ENCODE measurements at regions not wholly inside any gene's neighbourhood (a gene's known extent, or its start where the extent isn't known, plus 50 kb on each side); places are given as distances from the start of the nearest gene placed in this dataset.

DNA sequence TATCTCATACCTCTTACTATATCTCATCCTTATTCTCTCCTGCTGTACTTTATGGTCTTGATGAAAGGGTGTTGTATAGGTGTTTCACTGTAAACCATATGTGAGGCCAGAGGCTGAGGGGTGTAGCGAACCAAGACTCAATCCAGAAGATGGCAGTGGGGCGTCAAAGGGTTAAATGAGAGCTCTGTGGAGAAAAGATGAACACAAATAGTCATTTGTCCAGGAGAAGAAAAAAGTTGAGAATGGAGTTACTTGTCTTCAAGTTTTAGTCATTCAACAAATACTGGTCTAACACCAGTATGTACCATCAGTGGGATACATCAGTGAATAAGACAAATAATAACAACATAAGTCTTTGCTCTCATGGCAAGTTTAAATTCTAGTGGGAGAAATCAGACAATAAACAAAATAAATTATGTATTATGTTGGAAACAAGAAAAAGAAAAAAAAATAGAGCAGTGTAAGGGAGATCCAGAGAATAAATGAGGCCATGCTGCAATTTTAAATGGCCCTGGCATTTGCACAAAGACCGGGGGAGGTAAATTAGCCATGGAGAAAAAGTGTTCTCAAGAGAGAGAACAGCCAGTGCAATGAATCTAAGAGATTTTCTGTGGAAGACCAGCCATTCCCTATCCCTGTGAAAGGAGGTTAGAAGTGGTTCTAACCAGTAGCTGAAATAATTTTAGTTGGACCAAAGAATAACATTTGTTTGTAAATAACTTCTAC, 77.0 kb upstream of the UMPS start:
- Histone ChIP-seq H3K4me3 (ENCODE audit: insufficient read depth, low read depth, low read length) (no peak overlapping the region), H3K9me3 (ENCODE audit: control insufficient read depth, low read length) (no peaks in the 10 kb centered on the region), H3K27me3 (ENCODE audit: control insufficient read depth, insufficient read depth, low read length, poor library complexity, severe bottlenecking) (no peaks in the 10 kb centered on the region), H3K36me3 (ENCODE audit: control insufficient read depth, insufficient read depth, low read length) (no peaks in the 10 kb centered on the region), H3K27ac (ENCODE audit: insufficient read depth, low read depth, low read length, poor library complexity, severe bottlenecking) (no peak overlapping the region), H3K4me1 (ENCODE audit: control insufficient read depth, insufficient read depth, low read length) (peaks cover 6% of the 10 kb centered on the region)
- WGBS, 2 experiments = 91 to 98% methylated on average over 3 of the region's 3 CpGs

DNA sequence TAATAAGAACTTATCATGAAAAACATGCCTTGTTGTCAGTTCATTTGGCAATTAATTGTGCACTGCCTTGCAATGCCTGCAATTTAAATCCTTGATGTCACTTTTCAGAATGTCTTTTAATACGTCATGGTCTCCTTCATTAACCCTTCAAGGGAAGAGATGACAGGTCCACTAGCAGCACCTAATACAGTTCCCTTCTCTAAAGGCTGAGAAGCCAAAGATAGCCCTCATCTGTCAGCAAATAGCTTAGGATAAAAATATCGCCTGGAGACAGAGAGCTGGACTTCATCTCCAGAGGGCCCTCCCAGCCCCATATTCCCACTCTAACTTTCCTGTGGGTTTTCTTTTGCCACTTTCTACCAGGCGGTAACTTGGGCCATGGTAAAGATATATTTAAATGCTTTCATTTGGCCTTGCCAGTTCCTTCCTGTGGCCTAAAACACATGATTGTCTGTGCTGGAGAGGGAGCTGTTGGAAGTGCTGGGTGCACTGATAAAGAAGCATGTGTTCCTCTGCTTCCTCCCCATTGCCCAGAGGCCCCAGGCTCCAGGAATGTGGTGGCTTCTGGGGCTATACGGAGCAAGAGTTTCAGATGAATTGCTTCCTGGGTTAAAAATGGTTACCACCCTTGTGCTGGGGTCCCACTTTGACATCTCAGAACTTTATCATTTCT, 76.3 kb upstream of the UMPS start:
- Histone ChIP-seq H3K9me3 (ENCODE audit: control insufficient read depth, low read length) (no peaks in the 10 kb centered on the region), H3K36me3 (ENCODE audit: control insufficient read depth, insufficient read depth, low read length) (no peaks in the 10 kb centered on the region), H3K4me1 (ENCODE audit: control insufficient read depth, insufficient read depth, low read length) (peaks cover 6% of the 10 kb centered on the region), H3K27ac (ENCODE audit: insufficient read depth, low read depth, low read length, poor library complexity, severe bottlenecking) (no peak overlapping the region), H3K4me3 (ENCODE audit: insufficient read depth, low read depth, low read length) (no peak overlapping the region), H3K27me3 (ENCODE audit: control insufficient read depth, insufficient read depth, low read length, poor library complexity, severe bottlenecking) (no peaks in the 10 kb centered on the region)
- WGBS, 2 experiments = 85 to 88% methylated on average over 4 of the region's 4 CpGs

DNA sequence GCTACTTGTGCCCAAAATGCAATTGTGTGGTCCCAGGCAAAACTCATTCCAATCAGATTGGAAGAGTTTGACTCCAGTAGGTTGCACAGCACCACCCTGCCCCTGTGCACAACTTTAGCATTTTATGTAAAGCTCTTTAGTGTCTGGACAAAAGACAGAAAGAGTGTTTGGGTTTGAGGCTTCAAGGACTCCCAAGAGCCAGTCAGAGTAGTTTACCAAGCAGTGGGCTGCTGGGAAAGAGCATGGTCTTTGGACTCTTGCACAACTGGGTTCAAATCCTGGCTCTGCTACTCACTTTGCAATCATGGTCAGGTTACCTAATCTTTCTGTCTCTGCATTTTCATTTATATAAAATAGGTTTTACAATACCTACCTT, 75.8 kb upstream of the UMPS start:
- Histone ChIP-seq H3K36me3 (ENCODE audit: control insufficient read depth, insufficient read depth, low read length) (no peaks in the 10 kb centered on the region), H3K4me1 (ENCODE audit: control insufficient read depth, insufficient read depth, low read length) (peaks cover 6% of the 10 kb centered on the region), H3K9me3 (ENCODE audit: control insufficient read depth, low read length) (no peaks in the 10 kb centered on the region), H3K27ac (ENCODE audit: insufficient read depth, low read depth, low read length, poor library complexity, severe bottlenecking) (no peak overlapping the region), H3K27me3 (ENCODE audit: control insufficient read depth, insufficient read depth, low read length, poor library complexity, severe bottlenecking) (no peaks in the 10 kb centered on the region), H3K4me3 (ENCODE audit: insufficient read depth, low read depth, low read length) (no peak overlapping the region)

DNA sequence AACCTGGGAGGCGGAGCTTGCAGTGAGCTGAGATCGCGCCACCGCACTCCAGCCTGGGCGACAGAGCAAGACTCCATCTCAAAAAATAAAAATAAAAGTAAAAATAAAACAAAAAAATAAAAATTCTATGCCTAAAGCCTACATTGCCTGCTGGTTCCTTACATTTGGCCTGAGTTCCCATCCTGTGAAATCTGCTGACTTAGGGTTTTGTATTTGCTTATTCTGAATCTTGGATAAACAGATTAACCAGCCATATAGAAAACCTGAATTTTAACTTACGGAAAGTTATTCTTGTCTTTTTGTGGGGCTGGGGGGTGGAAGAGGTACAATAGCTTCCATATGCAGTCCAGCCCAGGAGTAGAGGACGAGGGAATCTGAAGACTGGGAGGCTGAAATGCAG, 73.7 kb upstream of the UMPS start:
- no peak overlapping the region for H3K27ac ChIP-seq (ENCODE audit: insufficient read depth, low read depth, low read length, poor library complexity, severe bottlenecking)
- H3K9me3 ChIP-seq (ENCODE audit: control insufficient read depth, low read length) = no peaks in the 10 kb centered on the region
- no peaks in the 10 kb centered on the region for H3K36me3 ChIP-seq (ENCODE audit: control insufficient read depth, insufficient read depth, low read length)
- peaks cover 6% of the 10 kb centered on the region for H3K4me1 ChIP-seq (ENCODE audit: control insufficient read depth, insufficient read depth, low read length)
- H3K27me3 ChIP-seq (ENCODE audit: control insufficient read depth, insufficient read depth, low read length, poor library complexity, severe bottlenecking) = no peaks in the 10 kb centered on the region
- 97 to 99% methylated on average over 3 to 6 of the region's 7 CpGs for WGBS, 2 experiments
- H3K4me3 ChIP-seq (ENCODE audit: insufficient read depth, low read depth, low read length) = no peak overlapping the region

DNA sequence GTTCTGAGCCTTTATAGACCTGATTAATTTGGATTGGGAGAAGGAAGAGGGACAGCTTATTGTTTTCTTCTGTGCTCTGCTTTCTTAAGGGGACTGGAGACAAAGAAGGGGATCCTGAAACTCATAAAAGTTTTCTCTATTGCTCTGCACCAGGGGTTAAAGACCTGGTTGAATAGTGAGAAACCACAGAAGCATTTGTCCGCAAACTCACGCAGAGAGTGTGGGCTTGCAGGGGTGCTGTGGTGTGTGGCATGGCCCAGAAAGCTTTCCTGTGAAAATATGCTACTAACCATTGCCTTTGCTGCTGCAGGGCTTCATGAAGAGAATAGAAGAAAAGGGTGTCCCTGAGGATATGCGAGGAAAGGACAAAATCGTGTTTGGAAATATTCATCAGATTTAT, 73.1 kb upstream of the UMPS start:
- Histone ChIP-seq H3K4me1 (ENCODE audit: control insufficient read depth, insufficient read depth, low read length) (peaks cover 6% of the 10 kb centered on the region), H3K27me3 (ENCODE audit: control insufficient read depth, insufficient read depth, low read length, poor library complexity, severe bottlenecking) (no peaks in the 10 kb centered on the region), H3K27ac (ENCODE audit: insufficient read depth, low read depth, low read length, poor library complexity, severe bottlenecking) (no peak overlapping the region), H3K4me3 (ENCODE audit: insufficient read depth, low read depth, low read length) (no peak overlapping the region), H3K36me3 (ENCODE audit: control insufficient read depth, insufficient read depth, low read length) (no peaks in the 10 kb centered on the region), H3K9me3 (ENCODE audit: control insufficient read depth, low read length) (no peaks in the 10 kb centered on the region)
- WGBS, 2 experiments = 91 to 94% methylated on average over 4 of the region's 4 CpGs

- WGBS, 2 experiments = 87 to 89% methylated on average over 12 of the region's 12 CpGs
- H3K4me1 ChIP-seq (ENCODE audit: control insufficient read depth, insufficient read depth, low read length) = peaks cover 6% of the 10 kb centered on the region
- H3K4me3 ChIP-seq (ENCODE audit: insufficient read depth, low read depth, low read length) = no peak overlapping the region
- H3K9me3 ChIP-seq (ENCODE audit: control insufficient read depth, low read length) = no peaks in the 10 kb centered on the region
- no peaks in the 10 kb centered on the region for H3K36me3 ChIP-seq (ENCODE audit: control insufficient read depth, insufficient read depth, low read length)
- H3K27ac ChIP-seq (ENCODE audit: insufficient read depth, low read depth, low read length, poor library complexity, severe bottlenecking) = no peak overlapping the region
- no peaks in the 10 kb centered on the region for H3K27me3 ChIP-seq (ENCODE audit: control insufficient read depth, insufficient read depth, low read length, poor library complexity, severe bottlenecking)
These were observed 72.0 kb upstream of the UMPS start for GRCh38 chr3:124658270-124658669.

- Histone ChIP-seq H3K27me3 (ENCODE audit: control insufficient read depth, insufficient read depth, low read length, poor library complexity, severe bottlenecking) (no peaks in the 10 kb centered on the region), H3K36me3 (ENCODE audit: control insufficient read depth, insufficient read depth, low read length) (no peaks in the 10 kb centered on the region), H3K27ac (ENCODE audit: insufficient read depth, low read depth, low read length, poor library complexity, severe bottlenecking) (no peak overlapping the region), H3K9me3 (ENCODE audit: control insufficient read depth, low read length) (no peaks in the 10 kb centered on the region), H3K4me1 (ENCODE audit: control insufficient read depth, insufficient read depth, low read length) (no peaks in the 10 kb centered on the region), H3K4me3 (ENCODE audit: insufficient read depth, low read depth, low read length) (no peak overlapping the region)
- no CpG with 5 or more reads among the region's 1 CpG for WGBS, 2 experiments
These were observed 71.1 kb upstream of the UMPS start for GRCh38 chr3:124659175-124659574.

DNA sequence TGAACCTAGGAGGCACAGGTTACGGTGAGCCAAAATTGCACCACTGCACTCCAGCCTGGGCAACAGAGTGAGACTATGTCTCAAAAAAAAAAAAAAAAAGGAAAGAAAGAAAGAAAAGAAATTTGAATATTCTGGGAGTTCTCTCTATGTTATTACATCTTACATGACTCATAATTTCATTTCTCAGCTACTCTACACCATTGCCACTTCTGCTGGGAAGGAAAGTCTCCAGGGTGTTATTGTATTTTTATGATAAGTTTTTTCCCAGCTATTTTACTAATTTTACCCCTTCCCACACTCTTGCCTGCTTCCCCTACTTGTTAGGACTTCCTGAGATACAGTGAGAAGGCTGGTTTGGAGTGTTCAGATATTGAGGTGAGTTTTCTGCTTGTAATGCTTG, 69.7 kb upstream of the UMPS start:
- 90 to 100% methylated on average over 1 of the region's 1 CpG for WGBS, 2 experiments

DNA sequence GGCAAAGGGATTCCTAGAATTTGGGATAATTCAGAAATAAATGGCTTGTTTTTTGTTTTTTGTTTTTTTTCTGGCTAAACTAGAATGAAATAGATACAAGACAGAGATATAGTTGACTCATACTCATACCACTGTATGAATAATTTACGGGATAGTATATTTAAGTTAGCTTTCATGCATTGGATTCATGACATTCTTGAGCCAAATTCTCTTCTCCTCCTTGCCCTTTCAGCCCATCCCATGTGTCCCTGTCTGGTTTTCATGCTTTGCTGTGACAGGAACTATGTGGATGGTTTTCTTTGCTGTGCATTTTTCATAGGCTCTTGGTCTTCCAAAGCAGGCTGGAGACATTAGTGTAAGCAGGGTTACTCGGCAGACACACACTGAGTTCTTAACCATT, 66.6 kb upstream of the UMPS start:
- Histone ChIP-seq H3K4me1 (ENCODE audit: control insufficient read depth, insufficient read depth, low read length) (no peaks in the 10 kb centered on the region), H3K27me3 (ENCODE audit: control insufficient read depth, insufficient read depth, low read length, poor library complexity, severe bottlenecking) (no peaks in the 10 kb centered on the region), H3K4me3 (ENCODE audit: insufficient read depth, low read depth, low read length) (no peak overlapping the region), H3K27ac (ENCODE audit: insufficient read depth, low read depth, low read length, poor library complexity, severe bottlenecking) (no peak overlapping the region), H3K9me3 (ENCODE audit: control insufficient read depth, low read length) (no peaks in the 10 kb centered on the region), H3K36me3 (ENCODE audit: control insufficient read depth, insufficient read depth, low read length) (no peaks in the 10 kb centered on the region)
- WGBS, 2 experiments = 90 to 95% methylated on average over 1 to 2 of the region's 2 CpGs

More for the DNA sequence above, 69.7 kb upstream of the UMPS start:
- H3K4me3 ChIP-seq (ENCODE audit: insufficient read depth, low read depth, low read length) = no peak overlapping the region
- H3K9me3 ChIP-seq (ENCODE audit: control insufficient read depth, low read length) = no peaks in the 10 kb centered on the region
- H3K27me3 ChIP-seq (ENCODE audit: control insufficient read depth, insufficient read depth, low read length, poor library complexity, severe bottlenecking) = no peaks in the 10 kb centered on the region
- H3K27ac ChIP-seq (ENCODE audit: insufficient read depth, low read depth, low read length, poor library complexity, severe bottlenecking) = no peak overlapping the region
- H3K36me3 ChIP-seq (ENCODE audit: control insufficient read depth, insufficient read depth, low read length) = no peaks in the 10 kb centered on the region
- no peaks in the 10 kb centered on the region for H3K4me1 ChIP-seq (ENCODE audit: control insufficient read depth, insufficient read depth, low read length)

DNA sequence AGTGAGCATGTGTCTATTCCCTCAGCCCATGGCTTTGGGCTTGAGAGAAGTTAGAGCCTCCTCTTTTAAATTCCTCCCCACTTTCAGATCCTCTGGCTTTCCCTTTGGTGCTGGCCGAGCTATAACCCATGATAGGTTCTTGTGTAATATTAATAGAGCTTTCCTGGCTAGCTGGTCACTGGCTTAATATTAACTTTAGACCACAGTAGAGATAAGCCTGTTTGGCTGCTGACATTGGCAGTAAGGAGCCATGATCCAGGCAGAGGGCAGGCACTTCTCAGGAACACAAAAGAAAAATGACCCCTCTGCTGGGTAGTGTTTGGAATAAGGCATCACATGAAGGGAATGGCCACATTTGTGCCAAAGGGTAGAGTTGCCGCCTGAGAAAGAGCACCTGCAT, 65.4 kb upstream of the UMPS start:
- no peaks in the 10 kb centered on the region for H3K36me3 ChIP-seq (ENCODE audit: control insufficient read depth, insufficient read depth, low read length)
- no peaks in the 10 kb centered on the region for H3K27me3 ChIP-seq (ENCODE audit: control insufficient read depth, insufficient read depth, low read length, poor library complexity, severe bottlenecking)
- no peak overlapping the region for H3K27ac ChIP-seq (ENCODE audit: insufficient read depth, low read depth, low read length, poor library complexity, severe bottlenecking)
- no peak overlapping the region for H3K4me3 ChIP-seq (ENCODE audit: insufficient read depth, low read depth, low read length)
- no peaks in the 10 kb centered on the region for H3K4me1 ChIP-seq (ENCODE audit: control insufficient read depth, insufficient read depth, low read length)
- no peaks in the 10 kb centered on the region for H3K9me3 ChIP-seq (ENCODE audit: control insufficient read depth, low read length)
- 93 to 95% methylated on average over 2 of the region's 2 CpGs for WGBS, 2 experiments
